PC-9 (cell line): ENCODE measurements at regions not wholly inside any gene's neighbourhood (a gene's known extent, or its start where the extent isn't known, plus 50 kb on each side); places are given as distances from the start of the nearest gene placed in this dataset.

Source experiments
- EZH2 ChIP-seq: fragments of 200-600 bp; sonication (generic); IDR thresholded peaks from 2 replicates; pipeline ENCODE4 v1.8.0; 2017; ENCODE audit warnings: antibody characterized with exemption, low read depth
- TF ChIP-seq, protein P1 (sequence below): fragments of 200-600 bp; sonication (generic); conservative IDR thresholded peaks from 2 replicates; pipeline ENCODE4 v1.6.1; 2017; ENCODE audit warnings: mixed run types, antibody characterized with exemption, mild to moderate bottlenecking, moderate library complexity

DNA sequence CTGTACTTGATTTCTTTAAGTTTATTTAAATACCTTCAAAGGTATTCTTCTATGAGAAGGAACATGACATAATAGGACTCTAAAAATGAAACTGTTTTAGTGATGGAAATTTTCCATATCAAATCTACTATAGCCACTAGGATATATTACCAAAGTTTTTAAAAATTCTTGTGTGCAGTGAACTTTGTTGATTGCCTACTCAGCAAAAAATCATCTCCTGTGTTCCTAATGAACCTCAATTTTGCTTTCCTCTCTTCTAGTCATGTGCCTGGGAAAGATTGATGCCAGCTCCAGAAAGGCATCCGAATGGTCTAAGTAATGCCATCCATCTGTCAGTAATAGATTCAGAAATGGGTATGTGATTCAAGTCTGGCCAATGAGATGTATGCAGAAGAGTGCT, 111.1 kb downstream of the ANXA3 start:
- TF ChIP-seq, protein P1, sequence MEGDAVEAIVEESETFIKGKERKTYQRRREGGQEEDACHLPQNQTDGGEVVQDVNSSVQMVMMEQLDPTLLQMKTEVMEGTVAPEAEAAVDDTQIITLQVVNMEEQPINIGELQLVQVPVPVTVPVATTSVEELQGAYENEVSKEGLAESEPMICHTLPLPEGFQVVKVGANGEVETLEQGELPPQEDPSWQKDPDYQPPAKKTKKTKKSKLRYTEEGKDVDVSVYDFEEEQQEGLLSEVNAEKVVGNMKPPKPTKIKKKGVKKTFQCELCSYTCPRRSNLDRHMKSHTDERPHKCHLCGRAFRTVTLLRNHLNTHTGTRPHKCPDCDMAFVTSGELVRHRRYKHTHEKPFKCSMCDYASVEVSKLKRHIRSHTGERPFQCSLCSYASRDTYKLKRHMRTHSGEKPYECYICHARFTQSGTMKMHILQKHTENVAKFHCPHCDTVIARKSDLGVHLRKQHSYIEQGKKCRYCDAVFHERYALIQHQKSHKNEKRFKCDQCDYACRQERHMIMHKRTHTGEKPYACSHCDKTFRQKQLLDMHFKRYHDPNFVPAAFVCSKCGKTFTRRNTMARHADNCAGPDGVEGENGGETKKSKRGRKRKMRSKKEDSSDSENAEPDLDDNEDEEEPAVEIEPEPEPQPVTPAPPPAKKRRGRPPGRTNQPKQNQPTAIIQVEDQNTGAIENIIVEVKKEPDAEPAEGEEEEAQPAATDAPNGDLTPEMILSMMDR: no peak
- TF ChIP-seq EZH2: no peak
